ENCODE measurements at regions not wholly inside any gene's neighbourhood (a gene's known extent, or its start where the extent isn't known, plus 50 kb on each side); places are given as distances from the start of the nearest gene placed in this dataset.

GRCh38 chr7:153043440-153043839 lies 283.9 kb downstream of the ACTR3B start:
- TF ChIP-seq CTCF (IDR thresholded peaks at IDR 0.05), result no peak
- TF ChIP-seq POLR2A (IDR thresholded peaks at IDR 0.05), result no peak

Measured in prostate gland (tissue), 2 donors.